SU-DHL-6 (cell line): ENCODE measurements at regions not wholly inside any gene's neighbourhood (a gene's known extent, or its start where the extent isn't known, plus 50 kb on each side); places are given as distances from the start of the nearest gene placed in this dataset.

ENCODE experiments used
- EZH2phosphoT487 ChIP-seq: fragments of 200-600 bp; sonication (generic), shearing (Covaris generic); conservative IDR thresholded peaks from 2 replicates; pipeline ENCODE4 v1.6.1; 2018; ENCODE audit warnings: mild to moderate bottlenecking, antibody characterized with exemption, low read length, moderate library complexity, mixed read lengths
- TF ChIP-seq, protein P1 (sequence below): fragments of 200-600 bp; sonication (generic); IDR thresholded peaks from one replicate; pipeline ENCODE4 v1.5.1; 2017; ENCODE audit warnings: antibody characterized with exemption, mild to moderate bottlenecking, low read length, moderate library complexity; ENCODE audit not compliant: insufficient read depth, poor library complexity, severe bottlenecking

DNA sequence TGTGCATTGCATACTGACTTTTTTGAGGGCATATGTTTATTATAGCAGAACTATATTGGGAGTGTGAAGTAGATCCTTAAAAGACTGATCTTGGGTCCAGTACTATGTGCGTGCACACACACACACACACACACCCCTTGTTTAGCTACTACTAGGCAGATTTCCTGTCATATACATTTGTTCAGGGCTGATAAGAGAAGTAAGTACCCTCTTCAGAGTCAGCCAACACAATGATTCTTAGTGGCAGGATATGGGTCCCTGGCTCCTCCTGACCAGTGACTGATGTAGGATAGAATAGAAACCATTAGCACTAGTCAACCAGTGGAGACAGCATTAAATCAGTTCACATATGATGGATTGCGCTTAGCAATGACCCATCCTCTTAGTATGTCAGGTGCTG is 76.2 kb upstream of the MIER3 start:
- TF ChIP-seq, protein P1, sequence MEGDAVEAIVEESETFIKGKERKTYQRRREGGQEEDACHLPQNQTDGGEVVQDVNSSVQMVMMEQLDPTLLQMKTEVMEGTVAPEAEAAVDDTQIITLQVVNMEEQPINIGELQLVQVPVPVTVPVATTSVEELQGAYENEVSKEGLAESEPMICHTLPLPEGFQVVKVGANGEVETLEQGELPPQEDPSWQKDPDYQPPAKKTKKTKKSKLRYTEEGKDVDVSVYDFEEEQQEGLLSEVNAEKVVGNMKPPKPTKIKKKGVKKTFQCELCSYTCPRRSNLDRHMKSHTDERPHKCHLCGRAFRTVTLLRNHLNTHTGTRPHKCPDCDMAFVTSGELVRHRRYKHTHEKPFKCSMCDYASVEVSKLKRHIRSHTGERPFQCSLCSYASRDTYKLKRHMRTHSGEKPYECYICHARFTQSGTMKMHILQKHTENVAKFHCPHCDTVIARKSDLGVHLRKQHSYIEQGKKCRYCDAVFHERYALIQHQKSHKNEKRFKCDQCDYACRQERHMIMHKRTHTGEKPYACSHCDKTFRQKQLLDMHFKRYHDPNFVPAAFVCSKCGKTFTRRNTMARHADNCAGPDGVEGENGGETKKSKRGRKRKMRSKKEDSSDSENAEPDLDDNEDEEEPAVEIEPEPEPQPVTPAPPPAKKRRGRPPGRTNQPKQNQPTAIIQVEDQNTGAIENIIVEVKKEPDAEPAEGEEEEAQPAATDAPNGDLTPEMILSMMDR: no peak
- no peak for TF ChIP-seq EZH2phosphoT487
